Retinal pigment epithelial cell (primary cell): ENCODE measurements at regions not wholly inside any gene's neighbourhood (a gene's known extent, or its start where the extent isn't known, plus 50 kb on each side); places are given as distances from the start of the nearest gene placed in this dataset.

Experiments used
- DNase-seq: peaks from one replicate; pipeline ENCODE4 v3.0.0-alpha.2; 2010; ENCODE audit warnings: low read depth
- H3K4me3 ChIP-seq: 2 replicates; pipeline ENCODE4 v1.5.1; 2011; ENCODE audit warnings: mild to moderate bottlenecking, low read length, control low read depth, moderate library complexity
- CTCF ChIP-seq: conservative IDR thresholded peaks from 2 replicates; pipeline ENCODE4 v1.5.1; 2011; ENCODE audit warnings: low read depth, low read length, control low read depth, inconsistent platforms

- H3K4me3 ChIP-seq: no peak overlapping the region
- no peak for TF ChIP-seq CTCF
- no peak for DNase-seq
These were observed 115.2 kb upstream of the TOP3B start for GRCh38 chr22:22097727-22098228.

GRCh38 chr22:22094921-22095320 is 112.3 kb upstream of the TOP3B start:
- TF ChIP-seq CTCF: no peak
- no peak overlapping the region for H3K4me3 ChIP-seq
- no peak for DNase-seq

GRCh38 chr22:22094514-22094913 is 111.9 kb upstream of the TOP3B start:
- DNase-seq: no peak
- no peak for TF ChIP-seq CTCF
- no peak overlapping the region for H3K4me3 ChIP-seq

GRCh38 chr22:22093743-22094142 is 111.2 kb upstream of the TOP3B start:
- no peak for TF ChIP-seq CTCF
- DNase-seq: no peak
- no peak overlapping the region for H3K4me3 ChIP-seq

GRCh38 chr22:22092974-22093373 is 110.4 kb upstream of the TOP3B start:
- TF ChIP-seq CTCF: no peak
- no peak overlapping the region for H3K4me3 ChIP-seq
- no peak for DNase-seq

- DNase-seq: no peak
- TF ChIP-seq CTCF: no peak
- no peak overlapping the region for H3K4me3 ChIP-seq
These were observed 109.5 kb upstream of the TOP3B start for GRCh38 chr22:22092101-22092500.

- no peak for DNase-seq
- no peak overlapping the region for H3K4me3 ChIP-seq
- no peak for TF ChIP-seq CTCF
These were observed 108.9 kb upstream of the TOP3B start for GRCh38 chr22:22091400-22091878.
